COR-L47 (cell line): ENCODE measurements at regions not wholly inside any gene's neighbourhood (a gene's known extent, or its start where the extent isn't known, plus 50 kb on each side); places are given as distances from the start of the nearest gene placed in this dataset.

ENCODE experiments used
- DNase-seq: peaks from one replicate; lab custom pipeline; 2025; lab: John Stamatoyannopoulos, UW

DNA sequence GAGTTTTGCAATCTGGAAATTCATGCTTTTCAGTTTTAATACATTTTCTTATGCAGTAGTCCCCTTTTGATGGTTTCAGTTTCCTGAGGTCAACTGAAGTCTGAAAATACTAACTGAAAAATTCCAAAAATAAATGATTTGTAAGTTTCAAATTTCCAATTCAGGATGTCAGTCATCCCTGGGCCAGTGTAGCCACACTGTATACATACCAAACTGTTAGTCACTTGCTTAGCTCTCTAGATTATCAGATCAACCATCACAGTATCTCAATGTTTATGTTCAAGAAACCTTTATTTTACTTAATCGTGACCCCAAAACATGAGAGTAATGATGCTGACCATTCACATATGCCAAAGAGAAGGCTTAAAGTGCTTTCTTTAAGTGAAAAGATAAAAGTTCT is 715.5 kb downstream of the GBE1 start:
- DNase-seq: no peak

DNA sequence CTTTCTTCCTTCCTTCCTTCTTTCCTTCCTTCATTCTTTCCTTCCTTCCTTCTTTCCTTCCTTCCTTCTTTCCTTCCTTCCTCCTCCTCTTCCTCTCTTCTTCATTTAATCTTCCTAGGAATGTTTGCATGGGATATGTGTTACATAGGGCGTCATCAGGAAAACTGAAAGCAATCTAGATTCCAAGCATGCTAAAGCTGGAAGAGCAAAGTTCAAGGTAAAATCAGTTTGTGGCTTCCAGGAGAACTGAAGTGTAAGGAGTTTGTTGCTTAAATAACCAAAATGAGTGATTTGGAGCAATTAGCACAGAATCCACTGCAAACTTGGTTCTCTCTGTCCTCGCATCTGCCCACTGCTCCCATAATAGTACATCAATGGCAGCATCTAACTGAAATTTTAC is 716.2 kb downstream of the GBE1 start:
- no peak for DNase-seq

DNA sequence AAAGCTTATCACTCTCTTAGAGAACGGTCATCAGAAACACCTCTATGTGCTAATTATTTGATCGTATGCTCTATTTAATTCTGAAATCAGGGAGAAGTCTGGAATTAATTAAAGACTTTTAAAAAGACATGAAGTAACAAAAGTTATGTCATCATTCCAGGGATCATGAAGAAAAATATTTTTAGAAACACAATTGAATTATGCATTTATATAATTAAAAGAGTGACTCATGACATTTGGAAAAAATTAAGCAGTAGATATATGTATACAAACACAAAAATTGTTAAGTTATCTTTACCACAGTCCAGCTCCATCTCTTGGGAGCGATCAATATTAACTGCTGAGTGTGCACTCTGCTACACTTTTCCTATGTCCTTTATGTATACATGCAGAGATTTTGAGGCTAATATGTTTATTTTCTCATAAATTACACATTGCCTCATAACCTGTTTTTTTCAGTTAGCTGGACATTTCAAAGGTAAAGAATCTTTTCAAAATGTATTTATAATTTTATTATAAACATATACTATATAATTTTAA is 717.7 kb downstream of the GBE1 start:
- no peak for DNase-seq

DNA sequence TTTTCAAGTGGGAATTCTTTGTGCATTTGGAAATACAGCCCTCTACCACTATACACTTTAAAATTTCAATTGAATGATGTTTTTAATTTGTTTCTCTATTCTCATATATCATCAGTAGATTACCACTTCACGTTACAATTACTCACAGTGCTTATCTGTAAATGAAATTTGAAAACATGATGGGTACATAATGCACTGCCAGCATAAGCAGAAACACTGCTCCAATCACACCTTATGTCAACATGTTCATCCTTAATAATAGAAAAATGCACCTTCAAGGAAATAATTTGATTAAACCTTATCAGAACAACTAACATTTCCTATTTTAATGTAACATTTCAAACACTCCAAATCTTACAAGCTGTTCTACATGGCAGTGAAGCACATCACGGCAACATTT is 718.4 kb downstream of the GBE1 start:
- no peak for DNase-seq

DNA sequence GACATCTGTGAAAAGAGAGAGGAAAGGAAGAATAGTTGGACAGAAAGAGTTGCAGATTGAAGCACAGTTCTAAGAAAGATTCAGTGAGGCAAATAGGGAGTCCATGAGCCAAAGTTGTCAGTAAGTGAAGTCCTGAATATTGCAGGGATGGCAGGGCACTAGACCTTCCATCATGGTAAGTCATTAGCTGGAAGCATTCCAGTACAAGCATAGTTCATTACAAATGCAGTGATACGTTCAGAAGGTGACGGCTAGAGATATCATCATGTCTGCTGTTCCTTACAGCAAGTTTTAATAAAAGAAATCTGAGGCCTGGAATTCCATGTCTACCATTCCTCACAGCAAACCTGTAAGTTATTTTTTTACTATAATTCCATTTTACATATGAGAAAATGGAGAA is 720.1 kb downstream of the GBE1 start:
- DNase-seq: no peak

DNA sequence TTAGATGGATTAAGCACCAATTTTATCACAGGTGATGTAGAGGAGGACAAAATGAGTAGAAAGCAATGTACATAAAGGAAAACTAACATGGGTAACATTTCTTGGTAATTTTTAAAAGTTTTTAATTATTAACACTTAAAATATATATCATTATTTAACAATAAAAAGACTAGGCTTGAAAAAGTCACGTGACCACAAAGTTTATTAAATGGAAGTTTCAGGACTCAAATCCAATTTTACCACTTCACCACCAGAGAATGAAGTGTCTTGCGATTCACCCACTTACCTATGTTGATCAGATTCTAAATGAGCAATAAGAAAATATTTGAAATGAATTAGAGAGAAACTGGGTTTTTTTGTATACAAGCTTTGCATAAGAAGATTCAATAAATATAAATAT is 721.3 kb downstream of the GBE1 start:
- no peak for DNase-seq

DNA sequence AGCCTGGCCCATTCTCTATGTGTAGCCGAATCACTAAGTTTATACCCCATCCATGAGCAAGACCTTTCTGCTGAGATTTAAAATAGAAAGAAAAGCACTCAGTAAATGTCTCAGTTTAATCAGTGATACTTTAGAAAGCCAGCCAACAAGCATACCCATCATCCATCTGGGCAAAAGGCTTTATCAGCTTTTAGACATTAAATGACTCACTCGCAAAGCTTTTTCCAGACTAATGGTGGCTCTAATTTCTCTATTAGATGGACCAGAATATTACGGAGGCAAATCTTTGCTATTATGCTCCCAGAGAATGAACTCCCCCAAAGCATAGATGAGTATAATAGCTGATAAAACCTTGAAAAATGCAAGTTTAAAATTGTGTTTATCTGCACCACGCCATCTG is 727.8 kb downstream of the GBE1 start:
- DNase-seq: no peak

DNA sequence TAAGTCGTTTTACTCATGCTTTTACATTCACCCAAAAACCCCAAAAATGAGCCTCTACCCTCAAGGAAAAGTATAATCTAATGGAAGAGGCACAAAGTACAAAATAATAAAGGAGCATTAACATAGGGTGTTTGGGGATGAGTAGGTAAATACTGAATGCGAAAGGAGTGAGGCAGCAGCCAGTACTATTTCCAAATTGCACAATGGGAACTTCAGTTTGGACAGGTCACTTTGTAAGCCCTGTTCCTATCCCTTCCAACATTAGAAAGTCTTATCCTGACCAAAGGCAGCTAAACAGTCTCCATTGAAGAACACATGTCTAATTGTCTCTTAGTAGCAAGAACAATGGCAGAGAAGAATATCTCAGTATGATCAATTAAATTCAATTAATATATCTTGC is 728.3 kb downstream of the GBE1 start:
- no peak for DNase-seq

DNA sequence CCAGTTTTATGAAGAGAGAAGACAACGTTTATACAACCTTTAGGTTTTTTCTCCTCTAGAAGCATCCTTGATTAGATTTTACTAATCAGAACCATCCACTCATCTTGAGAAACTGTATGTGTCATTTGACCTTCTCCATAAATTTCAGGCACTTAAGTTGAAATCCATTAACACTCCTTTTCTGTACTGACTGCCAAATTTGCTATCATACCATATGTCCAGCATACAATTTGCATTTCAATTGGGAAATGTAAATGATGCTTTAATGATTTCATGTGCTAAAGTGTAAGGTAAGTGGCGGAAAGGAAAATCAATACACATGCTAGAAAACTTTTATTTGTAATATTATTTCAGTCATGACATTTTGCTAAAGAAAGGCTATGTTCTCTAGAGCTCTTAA is 731.6 kb downstream of the GBE1 start:
- no peak for DNase-seq

DNA sequence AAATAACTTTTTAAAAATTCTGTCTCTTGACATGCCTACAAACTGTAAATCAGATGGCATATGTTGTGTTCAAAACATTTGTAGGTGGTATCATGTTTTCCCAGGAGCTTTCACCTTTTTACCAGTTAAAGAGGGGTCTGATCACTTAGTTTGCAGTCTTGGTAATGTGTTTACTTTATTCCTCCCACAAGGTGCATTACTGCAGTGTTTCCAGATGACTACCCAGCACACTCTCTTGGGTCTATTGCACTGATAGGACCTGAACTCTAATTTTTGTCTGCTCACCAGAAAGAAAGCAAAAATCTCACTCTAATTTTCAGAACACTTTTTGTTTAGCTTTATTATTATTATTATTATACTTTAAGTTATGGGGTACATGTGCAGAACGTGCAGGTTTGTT is 734.1 kb downstream of the GBE1 start:
- DNase-seq: no peak

DNA sequence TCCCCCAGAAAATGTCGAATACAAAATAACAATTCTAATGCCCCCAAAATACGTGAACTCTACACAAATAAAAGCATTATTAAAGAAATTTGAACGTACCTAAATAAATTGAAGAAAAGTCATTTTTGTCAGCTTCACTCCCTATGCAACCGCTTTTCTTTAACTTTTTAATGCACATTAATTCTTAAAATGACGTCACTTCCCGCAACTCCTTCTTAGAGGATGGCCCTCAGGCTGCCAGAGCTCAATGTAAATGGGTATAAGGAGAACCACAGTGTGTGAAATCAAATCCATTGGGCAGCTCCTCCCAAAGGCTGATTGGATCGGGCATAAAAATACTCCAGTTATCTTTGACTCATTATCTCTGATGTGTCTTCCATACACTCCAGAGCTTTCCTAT is 736.9 kb downstream of the GBE1 start:
- no peak for DNase-seq

DNA sequence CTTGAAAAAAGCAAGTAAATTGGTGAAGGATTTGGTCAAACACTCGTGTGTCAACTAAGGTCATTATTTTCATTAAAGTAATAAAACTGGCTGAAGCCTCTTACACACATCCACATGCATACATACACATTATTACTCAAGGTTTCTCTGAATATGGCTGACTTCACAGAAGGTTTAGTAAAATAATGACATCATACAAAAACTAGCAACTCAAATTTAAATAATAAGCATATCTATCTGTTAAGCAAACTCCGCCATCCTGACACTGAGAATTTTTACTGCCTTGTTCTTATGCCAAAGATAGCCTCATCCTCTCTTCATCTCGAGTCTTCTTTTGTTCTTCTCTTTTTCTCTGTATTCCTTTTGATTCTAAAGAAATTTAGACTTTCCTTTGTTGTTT is 739.1 kb downstream of the GBE1 start:
- DNase-seq: no peak

DNA sequence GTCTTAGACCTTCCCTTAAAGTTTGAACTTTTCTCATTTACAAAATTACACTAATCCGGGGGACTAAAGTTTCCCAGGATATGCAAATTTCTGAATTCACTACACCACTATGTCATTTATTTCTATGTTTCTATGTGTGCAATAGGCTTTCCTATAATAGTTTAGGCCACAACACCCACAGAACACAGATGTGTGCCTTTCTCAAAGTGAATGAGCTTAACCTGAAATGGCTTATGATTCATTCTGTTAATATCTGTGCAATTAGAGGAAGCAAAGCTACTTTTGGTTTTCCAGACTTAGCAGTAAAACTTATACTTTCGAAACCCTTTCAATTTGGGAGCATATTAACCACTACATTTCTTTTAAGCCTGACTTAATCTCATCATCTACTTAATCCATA is 748.1 kb downstream of the GBE1 start:
- DNase-seq: no peak

DNA sequence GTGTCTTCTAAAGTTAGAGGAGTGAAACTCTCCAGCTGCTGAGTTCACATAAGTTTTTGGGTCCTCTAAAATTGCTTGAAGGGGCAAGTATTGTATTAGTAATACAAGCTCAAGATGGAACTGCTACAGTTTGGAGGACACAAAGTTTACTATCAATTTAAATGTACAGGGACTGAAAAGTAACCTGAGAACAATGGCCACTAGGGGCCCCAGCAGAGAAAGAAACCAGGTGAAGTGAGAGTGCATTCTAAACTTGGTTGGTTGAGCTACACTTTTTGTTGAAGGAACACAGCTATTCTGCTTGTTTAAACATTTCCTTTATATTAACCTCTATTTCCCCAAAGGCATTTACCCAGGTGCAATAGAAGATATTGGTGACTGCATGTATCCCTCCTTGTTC is 755.5 kb downstream of the GBE1 start:
- no peak for DNase-seq

DNA sequence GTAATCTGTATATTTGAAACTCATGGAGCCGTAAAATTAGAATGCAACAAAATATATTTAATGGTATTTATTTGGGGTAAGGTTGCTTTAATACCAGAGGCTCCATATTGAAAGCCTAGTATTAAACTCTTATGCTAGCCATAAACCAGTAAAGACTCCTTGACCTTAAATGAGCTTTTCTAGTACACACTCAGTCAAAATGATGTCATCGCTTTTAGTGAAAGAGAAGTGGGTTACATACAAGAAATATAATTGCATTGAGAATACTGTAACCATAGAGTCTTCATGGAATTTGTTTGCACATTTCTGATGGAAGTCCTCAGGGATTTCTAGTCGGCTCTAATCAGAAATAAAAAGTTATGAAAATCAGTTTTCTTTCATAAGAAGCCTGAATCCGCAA is 757.6 kb downstream of the GBE1 start:
- DNase-seq: no peak

DNA sequence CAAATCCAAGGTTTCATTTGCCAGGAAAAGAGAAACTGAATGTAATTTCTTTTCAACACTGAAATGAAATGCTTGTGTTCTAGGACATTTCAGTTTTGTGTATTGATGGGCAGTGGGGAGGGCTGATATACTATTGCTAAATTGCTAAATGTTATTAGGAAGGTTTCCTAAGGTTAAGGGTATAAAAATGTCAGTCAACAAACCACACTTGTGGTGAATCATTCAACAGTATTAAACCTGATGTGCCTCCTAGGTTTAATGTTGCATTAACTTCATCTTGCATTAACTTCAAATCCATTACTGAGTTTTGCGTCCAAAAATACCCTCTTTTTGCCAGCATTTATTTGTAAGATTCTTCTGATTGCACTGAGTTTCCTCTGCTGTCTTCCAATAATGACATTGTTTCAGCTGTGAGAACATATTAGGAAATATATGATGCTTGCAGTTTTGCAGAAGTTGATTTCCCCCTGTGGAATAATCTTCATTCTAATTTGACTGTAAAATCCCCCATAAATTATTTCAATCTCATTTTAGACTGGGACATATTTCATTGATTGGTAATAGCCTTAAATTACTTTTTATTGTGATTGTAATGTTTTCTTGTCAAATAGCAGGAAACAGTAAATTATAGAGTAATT is 758.3 kb downstream of the GBE1 start:
- DNase-seq: no peak

DNA sequence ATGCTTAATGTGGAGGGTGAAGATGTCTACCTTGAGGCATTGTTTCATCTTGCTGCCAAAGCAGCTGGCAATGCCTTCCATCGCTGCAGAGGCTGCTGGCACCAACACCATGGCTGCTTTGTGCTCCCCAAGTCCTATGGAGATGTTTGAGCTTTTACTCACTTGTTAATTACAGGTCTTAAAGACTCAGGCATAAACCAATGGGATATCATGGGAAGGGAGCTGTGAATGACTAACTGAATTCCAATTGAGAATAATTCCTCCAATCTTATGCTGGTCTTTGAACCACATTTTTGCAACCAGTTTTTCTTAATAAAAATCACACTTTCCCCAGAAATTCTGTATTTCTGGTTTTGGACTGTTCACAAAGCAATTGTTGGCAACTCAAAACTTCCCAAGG is 762.0 kb downstream of the GBE1 start:
- no peak for DNase-seq

DNA sequence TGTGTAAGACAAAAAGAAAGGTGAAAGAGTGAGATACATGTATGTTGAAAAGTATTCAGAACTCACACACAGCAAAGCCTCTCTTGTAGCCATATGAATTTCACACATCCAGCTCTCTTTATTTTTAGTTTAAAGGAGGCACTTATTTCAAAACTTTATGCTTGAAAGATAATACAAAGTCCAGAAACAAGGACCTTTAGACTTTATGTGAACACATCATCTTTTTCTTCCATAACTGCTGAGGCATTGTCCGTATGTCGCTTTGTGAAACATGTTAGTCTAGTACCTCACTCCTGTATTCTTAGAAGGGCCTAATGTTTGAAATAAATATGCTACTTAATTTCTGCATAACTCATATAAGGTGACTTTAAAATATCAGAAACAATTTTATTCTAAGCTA is 763.4 kb downstream of the GBE1 start:
- DNase-seq: no peak

DNA sequence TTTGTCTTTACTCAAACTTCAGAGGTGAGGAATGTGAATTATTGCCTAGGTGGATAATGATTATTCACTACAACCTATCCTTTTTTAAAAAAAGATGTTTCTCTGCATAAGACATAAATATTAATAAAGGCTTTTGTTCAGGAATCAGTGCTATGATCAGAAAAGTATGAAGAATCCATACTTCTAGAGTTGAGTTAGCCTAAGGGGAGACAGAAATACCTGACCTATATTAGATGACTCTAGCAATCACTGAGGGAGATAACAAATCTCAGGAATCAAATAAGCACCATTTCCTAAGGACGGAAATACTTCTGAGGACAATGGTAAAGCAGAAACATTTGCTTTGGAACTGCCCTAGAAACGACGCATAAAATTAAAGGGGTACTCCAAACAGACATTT is 763.8 kb downstream of the GBE1 start:
- DNase-seq: no peak

DNA sequence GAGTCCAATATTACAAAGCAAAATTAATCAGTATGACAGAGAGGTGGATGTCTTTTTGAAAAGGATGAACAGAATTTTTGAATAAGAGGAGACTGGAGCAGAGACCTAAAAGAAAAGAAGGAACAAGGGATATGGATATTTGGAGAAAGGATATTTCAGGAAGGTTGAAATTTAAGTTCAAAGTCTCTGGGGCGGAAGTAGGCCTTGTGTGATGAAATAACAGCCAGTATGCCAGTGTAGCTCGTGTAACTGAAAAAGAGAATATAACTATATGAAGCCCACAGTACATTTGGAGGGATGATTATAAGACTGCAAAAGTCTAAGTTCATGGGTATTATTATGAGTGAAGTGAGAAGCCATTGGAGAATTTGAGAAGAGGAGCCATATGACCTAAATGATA is 766.7 kb downstream of the GBE1 start:
- DNase-seq: no peak

DNA sequence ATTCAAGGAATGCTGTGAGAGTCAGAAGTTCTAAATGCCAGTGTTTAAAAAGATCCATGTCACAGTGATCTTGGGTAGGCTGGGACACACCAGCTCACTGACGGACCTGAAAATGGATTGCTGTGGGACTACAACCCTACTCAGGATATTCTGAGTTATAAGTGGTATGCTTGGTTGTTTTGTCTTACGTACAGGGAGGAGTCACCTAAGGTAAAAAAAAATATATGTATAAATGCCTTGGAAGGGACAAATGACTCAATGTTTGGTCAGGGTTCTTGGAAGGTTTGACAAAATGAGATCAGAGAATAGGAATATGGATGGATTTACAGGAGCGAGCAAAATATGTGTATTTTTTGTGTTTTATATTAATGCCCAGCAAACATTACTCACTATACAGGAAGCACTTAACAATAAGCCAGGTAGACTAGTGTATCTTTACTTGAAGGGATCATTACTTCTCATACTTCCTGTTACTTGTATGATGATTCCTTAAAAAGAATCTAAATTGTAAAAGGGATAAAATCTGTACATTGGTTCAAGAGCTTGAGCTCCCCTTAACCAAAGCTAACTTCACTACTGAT is 767.3 kb downstream of the GBE1 start:
- DNase-seq: no peak

DNA sequence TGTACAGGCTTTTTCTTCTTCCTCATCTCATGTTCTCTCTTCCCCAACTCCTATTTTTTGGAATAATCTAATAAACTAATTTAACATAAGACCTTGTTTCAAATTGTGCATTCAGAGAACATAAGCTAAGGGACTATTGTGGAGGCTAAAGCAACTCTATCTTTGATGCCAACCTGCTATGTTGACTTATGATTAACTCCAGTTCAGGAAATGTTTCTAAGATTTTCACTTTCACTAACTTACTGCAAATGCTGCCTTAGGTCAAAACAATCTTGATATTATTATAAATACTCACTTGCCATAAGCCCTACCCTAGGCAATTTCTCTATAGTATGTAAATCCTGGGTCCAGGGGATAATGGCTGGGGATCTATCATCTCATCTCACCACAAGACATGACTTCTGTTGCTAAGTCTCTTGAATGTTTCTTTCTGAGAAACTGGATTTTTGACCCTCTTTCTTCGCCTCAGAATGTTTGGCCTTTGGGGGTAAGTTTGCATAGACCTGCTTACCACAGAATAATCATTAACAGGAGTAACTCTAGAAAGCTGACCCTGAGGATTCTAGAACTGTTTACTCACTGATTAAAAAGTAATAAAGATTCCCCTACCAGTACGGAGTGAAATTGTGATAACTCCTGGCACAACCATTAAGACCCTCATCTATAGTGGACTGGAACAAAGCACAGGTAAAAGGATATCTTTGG is 768.1 kb downstream of the GBE1 start:
- no peak for DNase-seq

DNA sequence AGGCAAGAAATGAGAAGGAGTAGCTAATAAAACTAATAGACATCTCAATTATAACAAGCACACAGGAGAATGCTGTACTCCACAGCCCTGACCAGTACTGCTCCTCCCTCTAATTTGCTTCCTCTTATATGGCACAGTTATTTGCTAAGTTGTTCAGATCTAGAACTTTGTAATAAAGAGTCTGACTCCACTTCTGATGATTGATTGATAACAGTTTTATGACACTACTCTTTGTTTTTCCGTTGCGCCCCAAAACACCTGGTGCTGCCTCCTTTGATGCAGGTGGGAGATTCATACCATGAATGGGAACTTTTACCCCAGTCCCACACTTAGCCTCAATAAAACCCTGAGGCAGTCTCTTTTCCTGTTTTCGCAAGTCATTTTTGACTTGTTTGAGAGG is 777.7 kb downstream of the GBE1 start:
- DNase-seq: no peak
